Esophagus squamous epithelium (tissue), 4 donors: ENCODE measurements at regions not wholly inside any gene's neighbourhood (a gene's known extent, or its start where the extent isn't known, plus 50 kb on each side); places are given as distances from the start of the nearest gene placed in this dataset.

Experiments
- CTCF ChIP-seq, 6 experiments: fragments of 450-650 bp in 4 of 6; fragments of 200-600 bp in 2 of 6; sonication (generic) in 2 of 6; IDR thresholded peaks; one replicate each; pipeline ENCODE4 v1.5.1; 2016 to 2019; ENCODE audit warnings: antibody characterized with exemption in 6 of 6, mild to moderate bottlenecking in 4 of 6, moderate library complexity in 4 of 6
- POLR2A ChIP-seq, 4 donors: fragments of 450-650 bp; IDR thresholded peaks; one replicate each; pipeline ENCODE4 v1.6.1; 2017; ENCODE audit warnings: antibody characterized with exemption in 4 of 4, mild to moderate bottlenecking in 4 of 4, moderate library complexity in 3 of 4

- no peak for TF ChIP-seq CTCF (IDR thresholded peaks at IDR 0.05)
- TF ChIP-seq POLR2A (IDR thresholded peaks at IDR 0.05) = no peak
Observed at GRCh38 chrX:104315555-104315954, 60.8 kb upstream of the ESX1 start.
